Tibial artery (tissue), 4 donors: ENCODE measurements at regions not wholly inside any gene's neighbourhood (a gene's known extent, or its start where the extent isn't known, plus 50 kb on each side); places are given as distances from the start of the nearest gene placed in this dataset.

Experiments used
- DNase-seq, 2 donors: peaks; one replicate each; pipeline ENCODE4 v3.0.0-alpha.2; 2019
- H3K27ac ChIP-seq, 2 donors: fragments of 200-600 bp; sonication (generic) in 1 of 2; 1 replicate in 1 of 2; 2 replicates in 1 of 2; pipeline ENCODE4 v1.5.1; 2018 to 2019; ENCODE audit warnings: mild to moderate bottlenecking in 1 of 2
- H3K27me3 ChIP-seq, 2 donors: fragments of 200-600 bp; sonication (generic) in 1 of 2; one replicate each; pipeline versions ENCODE4 v1.5.1 to v1.6.0; 2016 to 2019
- H3K36me3 ChIP-seq, 3 donors: fragments of 200-600 bp; sonication (generic) in 2 of 3; one replicate each; pipeline ENCODE4 v1.5.1; 2016 to 2019; ENCODE audit warnings: mild to moderate bottlenecking in 2 of 3
- H3K4me1 ChIP-seq, 4 donors: fragments of 200-600 bp; sonication (generic) in 2 of 4; 1 replicate in 3 of 4; 2 replicates in 1 of 4; pipeline ENCODE4 v1.5.1; 2016 to 2019
- H3K4me3 ChIP-seq, 2 donors: fragments of 200-600 bp; sonication (generic) in 1 of 2; 1 replicate in 1 of 2; 2 replicates in 1 of 2; pipeline ENCODE4 v1.5.1; 2018 to 2019; ENCODE audit warnings: mild to moderate bottlenecking in 2 of 2
- H3K9me3 ChIP-seq, 3 donors: fragments of 200-600 bp; sonication (generic) in 1 of 3; one replicate each; pipeline ENCODE4 v1.5.1; 2016 to 2019
- CTCF ChIP-seq, 2 experiments: fragments of 200-600 bp in 1 of 2; fragments of 450-650 bp in 1 of 2; IDR thresholded peaks; one replicate each; pipeline ENCODE4 v1.5.1; 2017 to 2019; ENCODE audit warnings: antibody characterized with exemption in 2 of 2, mild to moderate bottlenecking in 1 of 2, moderate library complexity in 1 of 2
- intact Hi-C: fragments of 100-400 bp; cut with DNase I; formaldehyde crosslinking; loops from one replicate; pipeline ENCODE4 v1.15.0; 2023; ENCODE audit warnings: low total_unique reads

- Histone ChIP-seq H3K9me3 (no peaks in the 10 kb centered on the region), H3K27me3 (peaks cover 0 to 3% of the 10 kb centered on the region in 2 donors), H3K4me1 (no peaks in the 10 kb centered on the region), H3K36me3 (no peaks in the 10 kb centered on the region), H3K4me3 (no peak overlapping the region), H3K27ac (no peak overlapping the region)
- intact Hi-C loops: no loop called here
- no peak for TF ChIP-seq CTCF (IDR thresholded peaks at IDR 0.05)
- no peak for DNase-seq
Observed at GRCh38 chr13:39858794-39859193, 203.3 kb downstream of the COG6 start.

DNA sequence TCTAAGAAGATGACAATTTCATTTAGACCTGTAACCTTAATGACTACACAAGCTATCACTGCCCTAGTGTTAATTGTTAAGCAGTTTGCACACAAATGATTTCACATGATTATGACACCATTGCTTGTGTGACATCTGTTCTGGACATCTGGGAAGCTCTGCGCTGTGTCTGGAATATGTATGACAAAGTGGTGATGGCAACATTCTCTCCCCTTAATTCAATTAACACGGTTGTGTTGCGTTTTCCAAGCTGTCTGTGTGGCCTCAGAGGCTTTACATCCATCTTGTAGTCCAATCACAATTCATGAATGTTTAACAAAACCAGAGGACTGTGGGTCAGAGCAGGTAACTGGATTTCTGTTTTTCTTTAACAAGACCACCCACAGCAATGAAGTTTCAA is 204.4 kb downstream of the COG6 start:
- intact Hi-C loops: no loop called here
- H3K4me1 ChIP-seq: no peaks in the 10 kb centered on the region
- no peak for TF ChIP-seq CTCF (IDR thresholded peaks at IDR 0.05)
- no peak for DNase-seq
- H3K27ac ChIP-seq: no peak overlapping the region
- no peaks in the 10 kb centered on the region for H3K36me3 ChIP-seq
- H3K27me3 ChIP-seq: peaks cover 0 to 3% of the 10 kb centered on the region in 2 donors
- no peak overlapping the region for H3K4me3 ChIP-seq
- no peaks in the 10 kb centered on the region for H3K9me3 ChIP-seq

GRCh38 chr13:39862900-39863299 is 207.4 kb downstream of the COG6 start:
- H3K36me3 ChIP-seq: no peaks in the 10 kb centered on the region
- no peak for DNase-seq
- intact Hi-C loops: no loop called here
- H3K4me3 ChIP-seq: no peak overlapping the region
- no peak overlapping the region for H3K27ac ChIP-seq
- no peak for TF ChIP-seq CTCF (IDR thresholded peaks at IDR 0.05)
- H3K4me1 ChIP-seq: no peaks in the 10 kb centered on the region
- no peaks in the 10 kb centered on the region for H3K9me3 ChIP-seq
- no peaks in the 10 kb centered on the region for H3K27me3 ChIP-seq

- H3K36me3 ChIP-seq: no peaks in the 10 kb centered on the region
- H3K27me3 ChIP-seq: no peaks in the 10 kb centered on the region
- no peaks in the 10 kb centered on the region for H3K4me1 ChIP-seq
- H3K27ac ChIP-seq: no peak overlapping the region
- no peak overlapping the region for H3K4me3 ChIP-seq
- TF ChIP-seq CTCF (IDR thresholded peaks at IDR 0.05): no peak
- intact Hi-C loops: no loop called here
- H3K9me3 ChIP-seq: no peaks in the 10 kb centered on the region
- no peak for DNase-seq
Observed at GRCh38 chr13:39864221-39864620, 208.8 kb downstream of the COG6 start.

- Histone ChIP-seq H3K27me3 (no peaks in the 10 kb centered on the region), H3K36me3 (no peaks in the 10 kb centered on the region), H3K4me1 (no peaks in the 10 kb centered on the region), H3K4me3 (no peak overlapping the region), H3K9me3 (no peaks in the 10 kb centered on the region), H3K27ac (no peak overlapping the region)
- DNase-seq: no peak
- no peak for TF ChIP-seq CTCF (IDR thresholded peaks at IDR 0.05)
- intact Hi-C loops: no loop called here
Observed at GRCh38 chr13:39866722-39867121, 211.3 kb downstream of the COG6 start.

GRCh38 chr13:39867807-39868206 is 212.3 kb downstream of the COG6 start:
- Histone ChIP-seq H3K4me3 (no peak overlapping the region), H3K9me3 (no peaks in the 10 kb centered on the region), H3K27me3 (no peaks in the 10 kb centered on the region), H3K27ac (no peak overlapping the region), H3K4me1 (no peaks in the 10 kb centered on the region), H3K36me3 (no peaks in the 10 kb centered on the region)
- TF ChIP-seq CTCF (IDR thresholded peaks at IDR 0.05): no peak
- intact Hi-C loops: no loop called here
- no peak for DNase-seq
